A549 (cell line): ENCODE measurements at regions not wholly inside any gene's neighbourhood (a gene's known extent, or its start where the extent isn't known, plus 50 kb on each side); places are given as distances from the start of the nearest gene placed in this dataset.

ENCODE experiments used
- ATAC-seq, 2 experiments: fragments of 200-7000 bp in 1 of 2; fragments of >200 bp in 1 of 2; cut with Nextera tagmentation in 1 of 2; cut with Tn5 transposase in 1 of 2; 3 replicates each; pipeline versions ENCODE4 v1.8.0 to v1.9.1; 2018 to 2020; ENCODE audit warnings: mild to moderate bottlenecking in 1 of 2, moderate library complexity in 1 of 2
- CTCF ChIA-PET: fragments of 300-600 bp; sonication (Branson Sonifier 250); formaldehyde crosslinking; extraction: SDS; loops from one replicate; lab custom pipeline; 2021; ENCODE audit warnings: antibody characterized with exemption, inconsistent platforms; lab: Yijun Ruan, JAX
- POLR2A ChIA-PET: fragments of 350-600 bp; formaldehyde crosslinking; extraction: SDS; loops from one replicate; lab custom pipeline; 2021; ENCODE audit warnings: antibody characterized with exemption, inconsistent platforms; lab: Yijun Ruan, JAX
- DNase-seq, 2 experiments: peaks; one replicate each; pipeline versions ENCODE4 v3.0.0 to v3.0.0-alpha.2; 2011 to 2016; ENCODE audit warnings: low read depth in 1 of 2, low spot score in 1 of 2
- FAIRE-seq: peaks from 2 replicates; lab custom pipeline; 2011; peaks lifted over from hg19 to GRCh38; lab: Jason Lieb, UNC
- H3K27ac ChIP-seq, 2 experiments: fragments of >200 bp; sonication (Bioruptor Twin); formaldehyde crosslinking; 3 replicates each; pipeline ENCODE4 v1.5.1; 2016 to 2017
- H3K4me1 ChIP-seq: fragments of >200 bp; sonication (Bioruptor Twin); formaldehyde crosslinking; 3 replicates; pipeline ENCODE4 v1.6.1; 2016
- H3K4me2 ChIP-seq: fragments of >200 bp; sonication (Bioruptor Twin); formaldehyde crosslinking; 3 replicates; pipeline ENCODE4 v1.6.1; 2016
- H3K4me3 ChIP-seq: fragments of >200 bp; sonication (Bioruptor Twin); formaldehyde crosslinking; 3 replicates; pipeline ENCODE4 v1.5.1; 2016
- H3K9me3 ChIP-seq: fragments of >200 bp; sonication (Bioruptor Twin); formaldehyde crosslinking; 3 replicates; pipeline ENCODE4 v1.6.1; 2016
- CBX2 ChIP-seq: fragments of 200-600 bp; sonication (generic); IDR thresholded peaks from 2 replicates; pipeline ENCODE4 v1.6.1; 2016; ENCODE audit warnings: low read depth, mild to moderate bottlenecking, borderline replicate concordance
- CHD2 ChIP-seq: fragments of 150-350 bp; IDR thresholded peaks from 2 replicates; pipeline ENCODE4 v1.6.1; 2014; ENCODE audit warnings: low read length; ENCODE audit not compliant: partially characterized antibody
- CHD4 ChIP-seq: fragments of 200-600 bp; sonication (generic); IDR thresholded peaks from 2 replicates; pipeline ENCODE4 v1.6.1; 2016; ENCODE audit warnings: antibody characterized with exemption, mild to moderate bottlenecking, borderline replicate concordance
- EHF ChIP-seq: fragments of 250-450 bp; sonication (Bioruptor Pico); IDR thresholded peaks from 2 replicates; pipeline ENCODE4 v1.5.0; 2020; ENCODE audit warnings: mild to moderate bottlenecking
- ELK1 ChIP-seq: fragments of 150-350 bp; IDR thresholded peaks from 2 replicates; pipeline ENCODE4 v1.6.1; 2014; ENCODE audit warnings: low read depth, mild to moderate bottlenecking, low read length
- ESRRA ChIP-seq: fragments of 150-350 bp; IDR thresholded peaks from 2 replicates; pipeline ENCODE4 v1.6.1; 2014; ENCODE audit warnings: mild to moderate bottlenecking, low read length, borderline replicate concordance
- FOSL2 ChIP-seq, 2 experiments: fragments of 450-650 bp in 1 of 2; fragments of >200 bp in 1 of 2; sonication (Bioruptor Twin) in 1 of 2; formaldehyde crosslinking; IDR thresholded peaks; 2 replicates each; pipeline versions ENCODE4 v1.5.0 to v1.6.1; 2016 to 2020; ENCODE audit warnings: mild to moderate bottlenecking in 1 of 2, moderate library complexity in 1 of 2
- FOXS1 ChIP-seq: fragments of 250-450 bp; sonication (Bioruptor Pico); IDR thresholded peaks from 2 replicates; pipeline ENCODE4 v1.5.0; 2020; ENCODE audit warnings: mild to moderate bottlenecking, moderate library complexity
- HOXB5 ChIP-seq: fragments of 250-450 bp; sonication (Bioruptor Pico); IDR thresholded peaks from 2 replicates; pipeline ENCODE4 v1.5.0; 2020; ENCODE audit warnings: mild to moderate bottlenecking, moderate library complexity
- JUNB ChIP-seq: fragments of >200 bp; sonication (Bioruptor Twin); formaldehyde crosslinking; IDR thresholded peaks from 2 replicates; pipeline ENCODE4 v1.6.1; 2016
- KDM5A ChIP-seq: fragments of 200-600 bp; sonication (generic); IDR thresholded peaks from 2 replicates; pipeline ENCODE4 v1.6.1; 2016; ENCODE audit warnings: antibody characterized with exemption, mild to moderate bottlenecking
- MYC ChIP-seq: IDR thresholded peaks from 2 replicates; pipeline ENCODE4 v1.6.1; 2012; ENCODE audit warnings: mild to moderate bottlenecking, inconsistent platforms, low read length, improper control_type of control experiment, borderline replicate concordance
- NFE2L2 ChIP-seq: fragments of 150-350 bp; conservative IDR thresholded peaks from 2 replicates; pipeline ENCODE4 v1.6.1; 2014; ENCODE audit warnings: low read length
- NPAS2 ChIP-seq: fragments of 250-450 bp; sonication (Bioruptor Pico); IDR thresholded peaks from 2 replicates; pipeline ENCODE4 v1.8.0; 2022; ENCODE audit warnings: mild to moderate bottlenecking, moderate library complexity, borderline replicate concordance
- PHF8 ChIP-seq: fragments of 200-600 bp; sonication (generic); IDR thresholded peaks from 2 replicates; pipeline ENCODE4 v1.6.1; 2016; ENCODE audit warnings: low read depth, mild to moderate bottlenecking, antibody characterized with exemption, moderate library complexity, borderline replicate concordance
- POLR2A ChIP-seq: IDR thresholded peaks from 2 replicates; pipeline ENCODE4 v1.6.1; 2012; ENCODE audit warnings: mild to moderate bottlenecking, low read length
- POLR2AphosphoS2 ChIP-seq: conservative IDR thresholded peaks from 2 replicates; pipeline ENCODE4 v1.6.1; 2012; ENCODE audit warnings: low read length, improper control_type of control experiment, inconsistent platforms
- RARB ChIP-seq: fragments of 250-450 bp; sonication (Bioruptor Pico); IDR thresholded peaks from 2 replicates; pipeline ENCODE4 v1.8.0; 2021; ENCODE audit warnings: mild to moderate bottlenecking, moderate library complexity
- REST ChIP-seq: fragments of 200-600 bp; sonication (generic); IDR thresholded peaks from 2 replicates; pipeline ENCODE4 v1.6.1; 2016; ENCODE audit warnings: antibody characterized with exemption, mild to moderate bottlenecking, moderate library complexity
- RNF2 ChIP-seq: fragments of 200-600 bp; sonication (generic); IDR thresholded peaks from 2 replicates; pipeline ENCODE4 v1.6.1; 2016; ENCODE audit warnings: low read depth, mild to moderate bottlenecking, antibody characterized with exemption, moderate library complexity, borderline replicate concordance
- SMC3 ChIP-seq: fragments of >200 bp; sonication (Bioruptor Twin); formaldehyde crosslinking; IDR thresholded peaks from 3 replicates; pipeline ENCODE4 v1.6.1; 2018; ENCODE audit warnings: inconsistent platforms
- SREBF2 ChIP-seq: fragments of 450-650 bp; IDR thresholded peaks from 2 replicates; pipeline ENCODE4 v1.6.1; 2014; ENCODE audit warnings: mild to moderate bottlenecking, moderate library complexity
- TFCP2L1 ChIP-seq: fragments of 250-450 bp; sonication (Bioruptor Pico); IDR thresholded peaks from 2 replicates; pipeline ENCODE4 v1.5.0; 2021; ENCODE audit warnings: mild to moderate bottlenecking
- TP53 ChIP-seq: fragments of 250-450 bp; sonication (Bioruptor Pico); IDR thresholded peaks from 2 replicates; pipeline ENCODE4 v1.5.0; 2021; ENCODE audit warnings: mild to moderate bottlenecking, moderate library complexity
- ZSCAN20 ChIP-seq: fragments of 250-450 bp; sonication (Bioruptor Pico); IDR thresholded peaks from 2 replicates; pipeline ENCODE4 v1.8.0; 2022; ENCODE audit warnings: mild to moderate bottlenecking, moderate library complexity
- WGBS: methylation state at CpG from one replicate; pipeline ENCODE4 v1.1.6; 2017; ENCODE audit errors: missing lambda C conversion rate; 5-methylcytosine and 5-hydroxymethylcytosine counted together
- TF ChIP-seq, protein P1 (sequence below): IDR thresholded peaks from 2 replicates; pipeline ENCODE4 v1.6.1; 2012; ENCODE audit warnings: low read depth, borderline replicate concordance
- TF ChIP-seq, protein P2 (sequence below): fragments of >200 bp; sonication (Bioruptor Twin); formaldehyde crosslinking; IDR thresholded peaks from 2 replicates; pipeline ENCODE4 v1.6.1; 2016

GRCh38 chr2:17106418-17106817 is 411.8 kb downstream of the RAD51AP2 start:
- ChIA-PET CTCF (interaction anchor here (1.0 kb wide), 1 partner anchor 32 kb away, joined by 3 read pairs; no protein-coding TSS in a partner anchor), POLR2A (no interaction called here)
- no peak overlapping the region for H3K4me2 ChIP-seq
- DNase-seq: no peak
- no peak for FAIRE-seq
- H3K9me3 ChIP-seq: no peaks in the 10 kb centered on the region
- no peak overlapping the region for H3K4me3 ChIP-seq
- 6% methylated on average over 1 of the region's 1 CpG for WGBS
- no peaks in the 10 kb centered on the region for H3K4me1 ChIP-seq
- TF ChIP-seq POLR2AphosphoS2: no peak
- TF ChIP-seq CHD2: no peak
- TF ChIP-seq PHF8: no peak
- TF ChIP-seq CBX2: no peak
- no peak for TF ChIP-seq SREBF2
- no peak for TF ChIP-seq MYC
- H3K27ac ChIP-seq: no peak overlapping the region
- no peak for ATAC-seq

DNA sequence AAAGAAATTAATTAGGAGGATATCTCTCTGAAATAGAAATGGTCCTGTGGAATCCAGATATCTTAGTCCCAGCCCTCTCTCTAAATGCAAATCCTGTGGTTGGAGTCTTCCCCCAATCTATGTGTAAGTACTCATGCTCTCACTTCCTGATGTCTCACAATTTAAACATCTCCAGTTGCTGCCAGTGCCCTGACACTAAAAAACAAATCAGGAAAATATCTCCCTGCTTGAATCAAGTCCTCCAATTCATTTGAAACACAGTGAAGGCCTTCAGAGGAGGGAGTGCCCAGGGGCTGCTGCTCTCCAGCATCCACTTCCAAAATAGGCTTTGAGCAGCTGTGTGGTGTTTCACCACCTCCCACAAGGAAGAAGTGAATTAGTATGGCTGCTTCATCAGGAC is 413.8 kb downstream of the RAD51AP2 start:
- no peaks in the 10 kb centered on the region for H3K9me3 ChIP-seq
- no peak for ATAC-seq
- POLR2A ChIA-PET: no interaction called here
- no peak for TF ChIP-seq ZSCAN20
- no peak for TF ChIP-seq FOSL2 (IDR thresholded peaks at IDR 0.05)
- TF ChIP-seq FOSL2 (CRISPR knock-in tag; IDR thresholded peaks at IDR 0.05): no peak
- TF ChIP-seq SREBF2: no peak
- TF ChIP-seq SMC3: no peak
- TF ChIP-seq FOXS1 (CRISPR knock-in tag): no peak
- TF ChIP-seq ELK1: no peak
- TF ChIP-seq, protein P1, sequence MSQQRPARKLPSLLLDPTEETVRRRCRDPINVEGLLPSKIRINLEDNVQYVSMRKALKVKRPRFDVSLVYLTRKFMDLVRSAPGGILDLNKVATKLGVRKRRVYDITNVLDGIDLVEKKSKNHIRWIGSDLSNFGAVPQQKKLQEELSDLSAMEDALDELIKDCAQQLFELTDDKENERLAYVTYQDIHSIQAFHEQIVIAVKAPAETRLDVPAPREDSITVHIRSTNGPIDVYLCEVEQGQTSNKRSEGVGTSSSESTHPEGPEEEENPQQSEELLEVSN: no peak
- no peak for TF ChIP-seq KDM5A
- TF ChIP-seq NFE2L2: no peak
- TF ChIP-seq NPAS2 (CRISPR knock-in tag): no peak
- TF ChIP-seq TP53 (CRISPR knock-in tag): no peak
- TF ChIP-seq, protein P2, sequence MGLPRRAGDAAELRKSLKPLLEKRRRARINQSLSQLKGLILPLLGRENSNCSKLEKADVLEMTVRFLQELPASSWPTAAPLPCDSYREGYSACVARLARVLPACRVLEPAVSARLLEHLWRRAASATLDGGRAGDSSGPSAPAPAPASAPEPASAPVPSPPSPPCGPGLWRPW: no peak
- TF ChIP-seq RARB (CRISPR knock-in tag): no peak
- no peak for TF ChIP-seq ESRRA
- TF ChIP-seq CHD2: no peak
- no peak for TF ChIP-seq RNF2
- TF ChIP-seq POLR2A: no peak
- TF ChIP-seq POLR2AphosphoS2: no peak
- TF ChIP-seq, all 56 proteins: peak for 0
- no peak overlapping the region for H3K4me3 ChIP-seq
- FAIRE-seq (no peak), DNase-seq (no peak)
- CTCF ChIA-PET: no interaction called here
- H3K27ac ChIP-seq: no peak overlapping the region
- H3K4me1 ChIP-seq: no peaks in the 10 kb centered on the region
- H3K4me2 ChIP-seq: no peak overlapping the region

- ATAC-seq (no peak), FAIRE-seq (no peak), DNase-seq (no peak)
- no peak overlapping the region for H3K4me2 ChIP-seq
- no peak overlapping the region for H3K27ac ChIP-seq
- TF ChIP-seq TFCP2L1: no peak
- TF ChIP-seq CHD4: no peak
- no peak for TF ChIP-seq ZSCAN20
- TF ChIP-seq RARB (CRISPR knock-in tag): no peak
- TF ChIP-seq, protein P1: no peak
- no peak for TF ChIP-seq HOXB5 (CRISPR knock-in tag)
- TF ChIP-seq EHF: no peak
- TF ChIP-seq FOXS1 (CRISPR knock-in tag): no peak
- TF ChIP-seq SREBF2: no peak
- TF ChIP-seq NPAS2 (CRISPR knock-in tag): no peak
- TF ChIP-seq REST: no peak
- TF ChIP-seq CHD2: no peak
- no peak for TF ChIP-seq JUNB
- ChIA-PET POLR2A (no interaction called here), CTCF (no interaction called here)
- H3K4me3 ChIP-seq: no peak overlapping the region
- no peaks in the 10 kb centered on the region for H3K9me3 ChIP-seq
- 14% methylated on average over 4 of the region's 4 CpGs for WGBS
- H3K4me1 ChIP-seq: no peaks in the 10 kb centered on the region
Measured at GRCh38 chr2:17101596-17101995, 416.6 kb downstream of the RAD51AP2 start.
